B cell (primary cell): ENCODE measurements at regions not wholly inside any gene's neighbourhood (a gene's known extent, or its start where the extent isn't known, plus 50 kb on each side); places are given as distances from the start of the nearest gene placed in this dataset.
"Not testable (repeated sequence)": the region's sequence is repeated elsewhere in the genome, so short reads cannot be mapped to it uniquely, and the experiment has no call there.

Experiments
- ATAC-seq: fragments of 200-7000 bp; cut with Tn5 transposase; one replicate; pipeline ENCODE4 v1.10.0; 2021; ENCODE audit warnings: low read depth, mild to moderate bottlenecking, moderate number of reproducible peaks, moderate library complexity
- CTCF ChIA-PET: fragments of 350-600 bp; sonication (Branson Sonifier 250); formaldehyde crosslinking; loops from one replicate; lab custom pipeline; 2021; ENCODE audit warnings: antibody characterized with exemption, inconsistent platforms; lab: Charles Lee
- POLR2A ChIA-PET: fragments of 350-600 bp; sonication (Branson Sonifier 250); formaldehyde crosslinking; loops from one replicate; lab custom pipeline; 2021; ENCODE audit warnings: antibody characterized with exemption; lab: Charles Lee
- DNase-seq: peaks from one replicate; pipeline ENCODE4 v3.0.0; 2013
- H2AFZ ChIP-seq: 2 replicates; pipeline ENCODE4 v1.6.1; 2012; ENCODE audit warnings: mild to moderate bottlenecking, low read depth, low read length; ENCODE audit not compliant: insufficient read depth, poor library complexity, severe bottlenecking
- H3K27ac ChIP-seq, 2 donors: 1 replicate in 1 of 2; 2 replicates in 1 of 2; pipeline ENCODE4 v1.5.1; 2012 to 2013; ENCODE audit warnings: low read length in 2 of 2, mild to moderate bottlenecking in 2 of 2, moderate library complexity in 1 of 2
- H3K27me3 ChIP-seq, 4 experiments: fragments of 200-600 bp in 1 of 4; sonication (generic) in 1 of 4; replicated peaks in 1 of 4; 1 replicate in 2 of 4; 2 replicates in 2 of 4; pipeline versions ENCODE4 v1.6.1 to v1.7.0; 2013 to 2016; ENCODE audit warnings: low read length in 3 of 4, mild to moderate bottlenecking in 2 of 4, mixed read lengths in 1 of 4, moderate library complexity in 1 of 4; ENCODE audit not compliant: insufficient read depth in 4 of 4, control insufficient read depth in 3 of 4; ENCODE audit errors: control extremely low read depth in 1 of 4
- H3K36me3 ChIP-seq, 2 experiments: replicated peaks in 1 of 2; 1 replicate in 1 of 2; 2 replicates in 1 of 2; pipeline versions ENCODE4 v1.6.1 to v1.7.1; 2013; ENCODE audit warnings: low read length in 1 of 2; ENCODE audit not compliant: insufficient read depth in 2 of 2, control insufficient read depth in 1 of 2; ENCODE audit errors: control extremely low read depth in 1 of 2, extremely low read depth in 1 of 2
- H3K4me1 ChIP-seq, 2 donors: fragments of 200-600 bp in 1 of 2; sonication (generic) in 1 of 2; 1 replicate in 1 of 2; 2 replicates in 1 of 2; pipeline versions ENCODE4 v1.5.1 to v1.6.1; 2013 to 2017; ENCODE audit warnings: low read length in 2 of 2; ENCODE audit not compliant: control insufficient read depth in 2 of 2, insufficient read depth in 2 of 2
- H3K4me2 ChIP-seq: replicated peaks from 2 replicates; pipeline ENCODE3; 2012; ENCODE audit warnings: mild to moderate bottlenecking, low read depth, low read length; ENCODE audit not compliant: poor library complexity, severe bottlenecking
- H3K4me3 ChIP-seq, 5 experiments: fragments of 200-600 bp in 1 of 5; sonication (generic) in 1 of 5; 1 replicate in 3 of 5; 2 replicates in 2 of 5; pipeline versions ENCODE4 v1.5.1 to v1.7.0; 2011 to 2016; ENCODE audit warnings: low read length in 4 of 5, mild to moderate bottlenecking in 4 of 5, low read depth in 2 of 5, control low read depth in 1 of 5, moderate library complexity in 1 of 5; ENCODE audit not compliant: insufficient read depth in 1 of 5; ENCODE audit errors: control extremely low read depth in 1 of 5, extremely low read depth in 1 of 5
- H3K79me2 ChIP-seq: fragments of 200-600 bp; sonication (generic); one replicate; pipeline ENCODE4 v1.6.0; 2016; ENCODE audit warnings: low read length; ENCODE audit not compliant: control insufficient read depth, insufficient read depth
- H3K9ac ChIP-seq: fragments of 200-600 bp; sonication (generic); 2 replicates; pipeline ENCODE4 v1.6.1; 2017; ENCODE audit warnings: mild to moderate bottlenecking, low read length, moderate library complexity
- H3K9me3 ChIP-seq, 3 donors: one replicate each; pipeline versions ENCODE4 v1.6.1 to v1.7.1; 2013; ENCODE audit warnings: low read length in 2 of 3; ENCODE audit not compliant: control insufficient read depth in 2 of 3, insufficient read depth in 1 of 3; ENCODE audit errors: control extremely low read depth in 1 of 3
- H4K20me1 ChIP-seq: 2 replicates; pipeline ENCODE4 v1.6.0; 2012; ENCODE audit warnings: mild to moderate bottlenecking, low read length; ENCODE audit not compliant: insufficient read depth, control insufficient read depth, poor library complexity, severe bottlenecking
- H3K27ac Mint-ChIP-seq: one replicate; pipeline ENCODE4 v1.8.0; 2021; ENCODE audit warnings: mixed read lengths
- H3K27me3 Mint-ChIP-seq: one replicate; pipeline ENCODE4 v1.8.0; 2021; ENCODE audit warnings: mixed read lengths
- H3K4me1 Mint-ChIP-seq: one replicate; pipeline ENCODE4 v1.8.0; 2021; ENCODE audit warnings: mixed read lengths
- H3K4me3 Mint-ChIP-seq: one replicate; pipeline ENCODE4 v1.8.0; 2021; ENCODE audit warnings: mixed read lengths
- H3K9me3 Mint-ChIP-seq: one replicate; pipeline ENCODE4 v1.8.0; 2022; ENCODE audit warnings: mixed read lengths; ENCODE audit not compliant: insufficient read depth
- WGBS: methylation state at CpG from one replicate; pipeline ENCODE4 v1.1.5; 2013; ENCODE audit warnings: missing lambda C conversion rate; ENCODE audit not compliant: insufficient coverage; 5-methylcytosine and 5-hydroxymethylcytosine counted together
- intact Hi-C: fragments of 100-400 bp; cut with micrococcal nuclease; formaldehyde crosslinking; loops from one replicate; pipeline ENCODE4 v1.10.0; 2022

DNA sequence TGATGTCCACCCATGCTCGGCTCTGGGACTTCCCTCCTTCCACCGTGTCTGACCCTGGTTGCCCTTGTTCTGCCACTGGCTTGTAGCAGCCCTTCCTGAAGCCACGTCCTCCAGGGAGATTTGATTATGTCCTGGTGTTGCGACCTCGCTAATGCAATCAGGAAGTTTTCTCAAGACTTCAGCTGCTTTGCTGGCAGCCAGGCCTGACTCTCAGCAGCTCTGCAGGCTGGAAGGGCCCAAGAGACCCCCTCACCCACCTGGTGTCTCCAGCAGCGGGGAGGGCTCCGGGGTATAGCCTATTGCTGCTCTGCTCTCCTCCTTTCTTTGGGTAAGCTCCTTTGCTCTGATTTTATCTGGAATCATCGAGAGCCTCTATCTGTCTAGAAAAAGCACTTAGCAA is 2882.8 kb downstream of the RPIA start:
- H3K9me3 Mint-ChIP-seq, H3K27me3 Mint-ChIP-seq, H2AFZ ChIP-seq, H3K36me3 ChIP-seq, H4K20me1 ChIP-seq, ATAC-seq, H3K4me1 ChIP-seq, H3K79me2 ChIP-seq, CTCF ChIA-PET, H3K9me3 ChIP-seq, POLR2A ChIA-PET, DNase-seq, H3K4me2 ChIP-seq, intact Hi-C loops, H3K27ac Mint-ChIP-seq, H3K27me3 ChIP-seq, H3K4me3 ChIP-seq, H3K9ac ChIP-seq, H3K27ac ChIP-seq, H3K4me3 Mint-ChIP-seq, H3K4me1 Mint-ChIP-seq: not testable (repeated sequence)
- 32% methylated on average over 3 of the region's 8 CpGs for WGBS

DNA sequence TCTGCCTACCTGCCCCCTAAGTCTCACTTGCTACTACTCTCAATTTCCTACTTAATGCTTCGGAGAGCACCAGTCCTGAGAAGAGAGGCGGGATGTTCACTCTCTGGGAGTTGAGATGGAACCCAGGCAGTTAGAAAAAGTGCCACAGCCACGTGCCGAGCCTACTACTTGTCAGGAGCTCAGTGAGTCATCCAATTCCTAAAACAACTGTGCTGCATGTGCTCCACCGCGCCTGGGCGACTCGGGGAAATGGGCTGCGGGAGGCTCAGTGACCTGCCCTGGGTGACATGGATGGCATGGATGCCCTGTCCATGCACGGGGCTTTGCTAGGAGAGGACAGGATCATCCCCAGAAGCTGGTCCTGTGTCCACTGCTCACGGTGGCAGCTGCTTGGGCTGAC is 2884.2 kb downstream of the RPIA start:
- H3K27ac Mint-ChIP-seq, ATAC-seq, H3K4me1 Mint-ChIP-seq, H3K27me3 Mint-ChIP-seq, H3K79me2 ChIP-seq, H3K27me3 ChIP-seq, H3K9ac ChIP-seq, H4K20me1 ChIP-seq, H3K4me3 Mint-ChIP-seq, H3K4me2 ChIP-seq, H3K27ac ChIP-seq, CTCF ChIA-PET, H3K36me3 ChIP-seq, H2AFZ ChIP-seq, H3K9me3 Mint-ChIP-seq, POLR2A ChIA-PET, H3K9me3 ChIP-seq, DNase-seq, H3K4me3 ChIP-seq, H3K4me1 ChIP-seq, intact Hi-C loops: not testable (repeated sequence)
- 90% methylated on average over 9 of the region's 11 CpGs for WGBS

DNA sequence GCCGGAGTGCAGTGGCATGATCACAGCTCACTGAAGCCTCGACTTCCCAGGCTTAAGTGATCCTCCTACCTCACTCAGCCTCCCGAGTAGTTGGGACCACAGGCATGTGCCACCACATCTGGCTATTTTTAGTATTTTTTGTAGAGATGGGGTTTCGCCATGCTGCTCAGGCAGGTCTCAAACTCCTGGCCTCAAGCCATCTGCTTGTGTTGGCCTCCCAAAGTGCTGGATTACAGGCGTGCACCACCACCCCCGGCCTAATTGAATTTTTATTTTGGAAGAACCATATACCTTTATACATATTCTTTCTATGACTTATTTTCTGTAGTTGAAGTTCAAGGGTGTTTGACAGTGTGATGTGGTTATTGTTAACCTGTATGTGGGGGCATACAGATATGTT is 2885.9 kb downstream of the RPIA start:
- intact Hi-C loops, POLR2A ChIA-PET, H3K27me3 Mint-ChIP-seq, H3K4me1 Mint-ChIP-seq, H2AFZ ChIP-seq, H3K9ac ChIP-seq, H4K20me1 ChIP-seq, DNase-seq, H3K27ac Mint-ChIP-seq, H3K9me3 Mint-ChIP-seq, H3K36me3 ChIP-seq, H3K4me3 ChIP-seq, H3K79me2 ChIP-seq, H3K4me1 ChIP-seq, H3K9me3 ChIP-seq, H3K27ac ChIP-seq, H3K27me3 ChIP-seq, ATAC-seq, H3K4me2 ChIP-seq, CTCF ChIA-PET, H3K4me3 Mint-ChIP-seq: not testable (repeated sequence)
- 60% methylated on average over 3 of the region's 6 CpGs for WGBS

DNA sequence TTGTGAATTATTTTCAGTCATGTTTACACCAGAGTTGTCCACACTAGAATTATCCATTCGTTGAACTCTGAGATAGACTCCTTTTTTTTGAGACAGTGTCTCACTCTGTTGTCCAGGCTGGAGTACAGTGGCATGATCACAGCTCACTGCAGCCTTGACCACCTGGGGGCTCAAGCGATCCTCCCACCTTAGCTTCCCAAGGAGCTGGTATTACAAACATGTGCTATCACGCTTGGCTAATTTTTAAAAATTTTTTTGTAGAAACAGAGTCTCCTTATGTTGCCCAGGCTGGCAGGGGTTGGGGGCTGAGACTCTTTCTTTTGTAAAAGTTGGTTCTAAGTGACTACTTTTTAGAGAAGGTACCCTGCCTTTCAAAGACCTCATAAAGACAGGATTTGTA is 2887.2 kb downstream of the RPIA start:
- H3K79me2 ChIP-seq, ATAC-seq, H3K27ac Mint-ChIP-seq, H2AFZ ChIP-seq, CTCF ChIA-PET, H3K9ac ChIP-seq, H4K20me1 ChIP-seq, DNase-seq, H3K4me1 ChIP-seq, H3K4me2 ChIP-seq, POLR2A ChIA-PET, H3K36me3 ChIP-seq, H3K4me1 Mint-ChIP-seq, H3K27ac ChIP-seq, H3K9me3 ChIP-seq, H3K9me3 Mint-ChIP-seq, H3K27me3 ChIP-seq, H3K4me3 ChIP-seq, H3K27me3 Mint-ChIP-seq, intact Hi-C loops, H3K4me3 Mint-ChIP-seq: not testable (repeated sequence)
- 80% methylated on average over 2 of the region's 3 CpGs for WGBS
